Panc1 (cell line): ENCODE measurements at regions not wholly inside any gene's neighbourhood (a gene's known extent, or its start where the extent isn't known, plus 50 kb on each side); places are given as distances from the start of the nearest gene placed in this dataset.

Experiments used
- ATAC-seq: fragments of 200-7000 bp; cut with Tn5 transposase; 2 replicates; pipeline ENCODE4 v1.9.1; 2020; ENCODE audit warnings: mild to moderate bottlenecking, moderate library complexity
- BruUV-seq: library from RNA; stranded (reverse); fragments of 400-500 nt; replicated peaks from 2 replicates; lab custom pipeline; 2021; lab: Mats Ljungman, UMichigan
- CTCF ChIA-PET: fragments of 300-600 bp; sonication (Branson Sonifier 250); formaldehyde crosslinking; loops from one replicate; lab custom pipeline; 2022; ENCODE audit warnings: antibody characterized with exemption; lab: Charles Lee
- POLR2A ChIA-PET: fragments of 300-600 bp; sonication (Branson Sonifier 250); formaldehyde crosslinking; loops from one replicate; lab custom pipeline; 2022; ENCODE audit warnings: antibody characterized with exemption; lab: Charles Lee
- DNase-seq: peaks from one replicate; pipeline ENCODE4 v3.0.0-alpha.2; 2010; ENCODE audit warnings: low read depth, low spot score
- H3K27ac ChIP-seq: 2 replicates; pipeline ENCODE4 v1.5.1; 2011; ENCODE audit warnings: mild to moderate bottlenecking, low read length, inconsistent platforms
- H3K27me3 ChIP-seq: fragments of 200-500 bp; sonication (Bioruptor generic); 2 replicates; pipeline ENCODE4 v1.6.0; 2014; ENCODE audit warnings: low read length, inconsistent platforms; ENCODE audit not compliant: control insufficient read depth, insufficient read depth
- H3K36me3 ChIP-seq: fragments of 200-500 bp; sonication (Bioruptor generic); 2 replicates; pipeline ENCODE4 v1.5.1; 2014; ENCODE audit warnings: inconsistent platforms, mild to moderate bottlenecking, low read length, moderate library complexity; ENCODE audit not compliant: control insufficient read depth, insufficient read depth
- H3K4me1 ChIP-seq: 2 replicates; pipeline ENCODE4 v1.5.1; 2011; ENCODE audit warnings: inconsistent platforms, mild to moderate bottlenecking, low read length, moderate library complexity; ENCODE audit not compliant: control insufficient read depth, insufficient read depth
- H3K4me3 ChIP-seq, 2 experiments: 2 replicates each; pipeline ENCODE4 v1.5.1; 2011 to 2012; ENCODE audit warnings: low read depth in 2 of 2, low read length in 2 of 2, mild to moderate bottlenecking in 2 of 2, inconsistent platforms in 1 of 2, moderate library complexity in 1 of 2
- H3K9me3 ChIP-seq: fragments of 200-500 bp; sonication (Bioruptor generic); 2 replicates; pipeline ENCODE4 v1.5.1; 2014; ENCODE audit warnings: low read depth, mild to moderate bottlenecking, inconsistent platforms, low read length, moderate library complexity; ENCODE audit not compliant: control insufficient read depth, insufficient read depth
- CTCF ChIP-seq: fragments of 450-650 bp; IDR thresholded peaks from 2 replicates; pipeline ENCODE4 v1.5.1; 2017; ENCODE audit warnings: mild to moderate bottlenecking
- POLR2AphosphoS5 ChIP-seq: IDR thresholded peaks from 2 replicates; pipeline ENCODE4 v1.6.1; 2012; ENCODE audit warnings: mild to moderate bottlenecking, low read depth, low read length, moderate library complexity
- REST ChIP-seq, 2 experiments: IDR thresholded peaks; 2 replicates each; pipeline ENCODE4 v1.6.1; 2011 to 2012; ENCODE audit warnings: low read depth in 2 of 2, control low read depth in 1 of 2, low read length in 1 of 2, mild to moderate bottlenecking in 1 of 2, moderate library complexity in 1 of 2; ENCODE audit not compliant: insufficient read depth in 1 of 2
- SIN3A ChIP-seq: IDR thresholded peaks from 2 replicates; pipeline ENCODE4 v1.6.1; 2012; ENCODE audit warnings: low read depth, mild to moderate bottlenecking, low read length, moderate library complexity, borderline replicate concordance; ENCODE audit not compliant: insufficient read depth
- TCF7L2 ChIP-seq: IDR thresholded peaks from 2 replicates; pipeline ENCODE4 v1.6.1; 2011; ENCODE audit warnings: mild to moderate bottlenecking, low read depth, low read length, inconsistent platforms
- in situ Hi-C: cut with HindIII; loops from 2 replicates; pipeline ENCODE4 v1.10.0; 2016; ENCODE audit warnings: low sequenced_read_pairs, low pct_unique_long_range_greater_than_20kb
- intact Hi-C: fragments of 100-400 bp; cut with micrococcal nuclease; formaldehyde crosslinking; loops from one replicate; pipeline ENCODE4 v1.10.0; 2022; ENCODE audit not compliant: unreplicated experiment

- H3K4me1 ChIP-seq, result no peaks in the 10 kb centered on the region
- DNase-seq, result no peak
- H3K9me3 ChIP-seq, result no peaks in the 10 kb centered on the region
- in situ Hi-C loops (no loop called here), intact Hi-C loops (no loop called here)
- H3K27ac ChIP-seq, result no peak overlapping the region
- CTCF ChIA-PET, result interaction anchor here (0.6 kb wide), 1 partner anchor 19 kb away, joined by 3 read pairs; no protein-coding TSS in a partner anchor
- peaks cover 2% of the 10 kb centered on the region; the same call in 1 of the 2 replicates for H3K27me3 ChIP-seq
- TF ChIP-seq CTCF (no peak), TCF7L2 (no peak), SIN3A (no peak), POLR2AphosphoS5 (no peak), REST (IDR thresholded peaks at IDR 0.05; ENCODE audit: insufficient read depth in 1 of 2, low read depth in 2 of 2, low read length in 1 of 2) (no peak)
- no peak overlapping the region for H3K4me3 ChIP-seq
- no TSS peak for BruUV-seq
- POLR2A ChIA-PET, result interaction anchor here (0.7 kb wide), 1 partner anchor 72 kb away, joined by 3 read pairs; no protein-coding TSS in a partner anchor
- H3K36me3 ChIP-seq, result no peaks in the 10 kb centered on the region
- ATAC-seq, result no peak
These were observed 390.0 kb upstream of the TNRC6C start for GRCh38 chr17:77568540-77568939.

GRCh38 chr17:77569846-77570564 is 388.5 kb upstream of the TNRC6C start:
- no TSS peak for BruUV-seq

More at GRCh38 chr17:77569846-77570564, 388.5 kb upstream of the TNRC6C start:
- TF ChIP-seq TCF7L2 (no peak), POLR2AphosphoS5 (no peak), CTCF (no peak), SIN3A (no peak), REST (IDR thresholded peaks at IDR 0.05; ENCODE audit: insufficient read depth in 1 of 2, low read depth in 2 of 2, low read length in 1 of 2) (no peak)
- ATAC-seq, result no peak
- Histone ChIP-seq H3K4me3 (no peak overlapping the region), H3K27me3 (peaks cover 2% of the 10 kb centered on the region; the same call in 1 of the 2 replicates), H3K9me3 (no peaks in the 10 kb centered on the region), H3K4me1 (no peaks in the 10 kb centered on the region), H3K27ac (no peak overlapping the region), H3K36me3 (no peaks in the 10 kb centered on the region)
- DNase-seq, result no peak
- intact Hi-C loops, result no loop called here
- in situ Hi-C loops, result no loop called here
- ChIA-PET POLR2A (no interaction called here), CTCF (no interaction called here)
